GM19328 (cell line): ENCODE measurements at regions not wholly inside any gene's neighbourhood (a gene's known extent, or its start where the extent isn't known, plus 50 kb on each side); places are given as distances from the start of the nearest gene placed in this dataset.

Source experiments
- ATAC-seq: cut with Tn5 transposase; IDR thresholded peaks from one replicate; pipeline ENCODE4 v1.9.1; 2021; ENCODE audit warnings: mild to moderate bottlenecking, moderate library complexity; ENCODE audit not compliant: unreplicated experiment

DNA sequence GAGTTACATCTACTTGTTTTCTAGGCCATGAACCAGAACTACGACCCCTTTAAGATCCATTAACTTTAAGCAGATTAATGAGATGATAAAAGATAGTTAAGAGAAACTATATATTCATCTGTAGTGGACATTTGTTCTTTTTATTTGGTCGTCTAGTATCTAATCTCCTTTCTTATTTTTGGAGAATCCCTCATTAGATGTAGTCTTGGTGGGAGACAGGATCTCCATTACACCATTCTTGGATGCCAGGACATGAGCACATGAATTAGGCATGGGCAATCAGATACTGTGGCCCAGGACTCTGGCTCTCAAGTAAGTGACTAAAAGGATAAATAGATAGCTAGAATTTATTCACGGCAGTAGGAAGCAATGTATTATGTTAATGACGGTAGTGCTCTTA is 245.0 kb downstream of the ATP23 start:
- ATAC-seq = no peak

GRCh38 chr12:58186914-58187313 is 245.5 kb downstream of the ATP23 start:
- ATAC-seq = no peak

DNA sequence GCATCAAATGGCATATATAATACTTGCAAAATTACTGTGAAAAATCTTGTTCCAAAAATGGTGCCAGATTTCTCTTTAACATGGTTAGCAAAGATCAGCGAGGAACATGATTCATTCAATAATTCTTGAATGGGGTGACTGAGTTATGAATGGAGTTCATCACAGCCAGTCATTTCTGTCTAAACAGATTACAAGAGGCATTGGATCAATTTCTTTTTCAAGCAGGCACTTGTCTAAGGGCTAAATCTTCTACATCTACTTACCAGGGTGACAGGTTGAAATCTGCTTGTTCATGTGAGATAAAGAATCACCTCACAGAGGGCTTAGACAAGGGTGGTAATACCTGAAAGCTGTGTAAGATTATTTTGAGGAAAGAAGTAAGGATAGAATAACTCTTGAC is 247.7 kb downstream of the ATP23 start:
- no peak for ATAC-seq

DNA sequence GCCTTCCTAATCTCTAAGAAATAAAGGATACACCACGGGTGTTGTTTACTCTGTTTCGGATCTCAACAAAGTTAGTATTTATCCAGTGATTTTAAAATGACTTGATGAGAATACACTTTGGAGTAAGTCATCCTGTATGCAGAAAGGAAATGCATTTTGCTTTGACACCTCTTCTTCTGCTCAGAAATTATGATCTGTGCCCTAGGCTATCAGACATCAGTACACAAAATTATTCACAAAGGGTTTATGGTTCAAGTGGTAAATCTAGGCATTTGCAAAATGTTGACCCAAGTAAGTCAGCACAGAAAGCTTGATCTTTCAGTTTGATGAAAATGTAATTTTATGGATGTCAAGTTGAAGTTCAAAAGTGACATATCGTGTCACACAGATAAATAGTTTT is 248.5 kb downstream of the ATP23 start:
- no peak for ATAC-seq

DNA sequence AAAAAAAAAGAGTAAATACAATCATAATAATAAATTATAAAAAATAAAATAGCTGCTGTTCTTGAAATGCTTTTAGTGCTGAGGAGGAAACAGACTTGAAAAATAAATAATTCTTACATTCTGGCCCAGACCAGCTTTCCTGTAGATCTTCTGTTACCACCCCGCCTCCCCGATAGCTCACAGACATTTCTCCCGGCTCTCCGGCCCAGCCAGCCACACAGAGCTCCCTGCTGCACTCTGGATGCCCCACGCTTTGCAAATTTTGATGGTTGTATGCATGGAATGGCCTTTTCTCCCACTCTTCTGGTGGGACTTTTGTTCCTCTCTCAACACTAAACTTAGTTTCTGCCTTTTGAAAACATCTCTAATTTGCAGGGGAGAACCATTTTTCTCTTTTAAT is 249.3 kb downstream of the ATP23 start:
- no peak for ATAC-seq

GRCh38 chr12:58196971-58197370 is 255.6 kb downstream of the ATP23 start:
- no peak for ATAC-seq

DNA sequence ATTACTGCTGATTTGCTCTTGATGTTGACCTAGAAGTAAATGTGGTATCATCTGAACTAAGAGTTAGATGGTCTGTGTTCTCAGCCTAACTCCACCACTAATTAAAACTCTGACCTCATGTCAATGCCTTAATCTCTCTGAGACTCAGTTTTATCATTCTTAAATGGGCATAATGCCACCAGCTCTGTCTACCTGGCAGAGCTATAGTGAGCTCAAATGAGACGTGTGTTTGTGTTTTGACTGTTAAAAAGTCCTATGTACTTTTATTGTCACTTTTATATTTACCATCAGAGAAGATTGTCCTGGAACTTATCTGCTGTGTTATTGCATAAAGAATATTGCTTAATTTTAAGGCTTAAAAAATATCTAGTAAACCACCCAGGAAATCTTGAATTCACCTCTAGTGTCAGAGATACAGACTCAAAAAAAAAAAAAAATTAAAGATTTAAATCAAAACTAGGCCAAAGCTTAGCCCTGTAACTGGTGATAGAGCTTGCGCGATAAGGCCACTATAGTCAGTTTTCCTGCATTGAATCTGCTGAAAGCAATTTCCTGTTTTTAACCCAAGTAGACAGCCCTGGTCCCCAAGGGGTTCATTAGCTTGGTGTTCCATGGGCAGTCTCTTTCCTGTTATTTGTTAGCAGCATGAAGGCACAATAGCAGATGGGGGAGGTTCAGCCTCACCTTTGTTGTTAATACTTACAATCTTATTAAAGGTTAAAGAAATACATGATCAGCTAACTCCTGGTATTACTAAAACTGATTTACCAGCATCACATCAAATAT is 261.8 kb downstream of the ATP23 start:
- ATAC-seq = no peak

- ATAC-seq = no peak
Measured at GRCh38 chr12:58204071-58204470, 262.7 kb downstream of the ATP23 start.

GRCh38 chr12:58206876-58207275 is 265.5 kb downstream of the ATP23 start:
- no peak for ATAC-seq

DNA sequence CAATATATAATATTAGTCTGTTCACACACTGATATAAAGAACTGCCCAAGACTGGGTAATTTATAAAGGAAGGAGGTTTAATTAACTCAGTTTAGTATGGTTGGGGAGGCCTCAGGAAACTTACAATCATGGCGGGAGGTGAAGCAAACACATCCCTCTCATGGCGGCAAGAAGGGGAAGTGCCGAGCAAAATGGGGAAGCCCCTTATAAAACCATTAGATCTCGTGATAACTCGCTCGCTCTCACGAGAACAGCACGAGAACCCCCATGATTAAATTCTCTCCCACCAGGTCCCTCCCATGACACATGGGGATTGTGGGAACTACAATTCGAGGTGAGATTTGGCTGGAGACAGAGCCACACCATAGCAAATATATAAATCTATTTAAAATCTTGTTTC is 269.8 kb downstream of the ATP23 start:
- no peak for ATAC-seq

GRCh38 chr12:58217130-58217529 is 275.8 kb downstream of the ATP23 start:
- no peak for ATAC-seq

- ATAC-seq = no peak
Measured at GRCh38 chr12:58224536-58225105, 283.3 kb downstream of the ATP23 start.

- ATAC-seq = no peak
Measured at GRCh38 chr12:58225203-58225877, 284.0 kb downstream of the ATP23 start.

GRCh38 chr12:58233886-58234285 is 292.5 kb downstream of the ATP23 start:
- ATAC-seq = no peak

DNA sequence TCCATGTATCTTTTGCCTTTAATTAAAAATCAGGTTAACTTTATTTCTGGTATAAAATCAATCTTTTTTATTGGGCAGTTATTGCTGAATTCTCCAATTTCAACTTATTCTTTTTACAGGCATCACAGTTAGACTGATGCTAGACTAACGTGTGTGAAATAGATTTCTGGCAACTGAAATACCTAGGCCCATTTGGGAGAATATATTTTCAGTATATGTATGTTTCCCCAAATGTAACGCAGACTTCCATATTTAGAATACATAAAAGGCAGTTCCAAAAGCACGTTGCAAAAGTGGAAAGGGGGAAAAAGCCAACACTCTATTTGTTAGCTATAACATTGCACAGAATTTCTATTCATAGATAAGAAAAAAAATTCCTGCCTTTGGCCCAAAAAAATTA is 297.0 kb downstream of the ATP23 start:
- no peak for ATAC-seq

- no peak for ATAC-seq
Measured at GRCh38 chr12:58241099-58241498, 299.7 kb downstream of the ATP23 start.

- ATAC-seq = no peak
Measured at GRCh38 chr12:58242796-58243630, 301.6 kb downstream of the ATP23 start.

DNA sequence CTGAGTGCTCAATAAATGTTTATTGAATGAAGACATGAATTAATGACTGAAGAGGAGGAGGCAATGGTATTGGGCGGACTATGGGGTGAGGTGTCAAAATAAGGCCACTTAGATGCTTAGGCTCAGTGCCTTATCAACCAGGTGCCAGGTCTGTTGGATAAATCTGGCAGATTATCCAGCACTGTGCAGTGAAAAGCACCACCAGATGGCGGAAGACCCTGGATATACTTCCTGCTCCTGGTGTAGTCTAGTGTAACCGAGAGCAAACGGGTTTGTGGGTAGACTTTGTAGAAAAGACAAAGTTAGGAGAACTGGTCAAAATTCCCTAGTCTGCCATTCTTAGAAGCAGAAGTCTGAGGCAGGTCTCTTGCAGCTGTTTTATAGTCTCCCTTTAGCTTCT is 306.3 kb downstream of the ATP23 start:
- no peak for ATAC-seq

GRCh38 chr12:58248599-58248998 is 307.2 kb downstream of the ATP23 start:
- no peak for ATAC-seq

- ATAC-seq = no peak
Measured at GRCh38 chr12:58249610-58250009, 308.2 kb downstream of the ATP23 start.

GRCh38 chr12:58250077-58250476 is 308.7 kb downstream of the ATP23 start:
- ATAC-seq = no peak
